Fibroblast of gingiva (primary cell): ENCODE measurements at regions not wholly inside any gene's neighbourhood (a gene's known extent, or its start where the extent isn't known, plus 50 kb on each side); places are given as distances from the start of the nearest gene placed in this dataset.

ENCODE experiments used
- DNase-seq: peaks from one replicate; pipeline ENCODE4 v3.0.0-alpha.2; 2011; ENCODE audit warnings: low read depth

DNA sequence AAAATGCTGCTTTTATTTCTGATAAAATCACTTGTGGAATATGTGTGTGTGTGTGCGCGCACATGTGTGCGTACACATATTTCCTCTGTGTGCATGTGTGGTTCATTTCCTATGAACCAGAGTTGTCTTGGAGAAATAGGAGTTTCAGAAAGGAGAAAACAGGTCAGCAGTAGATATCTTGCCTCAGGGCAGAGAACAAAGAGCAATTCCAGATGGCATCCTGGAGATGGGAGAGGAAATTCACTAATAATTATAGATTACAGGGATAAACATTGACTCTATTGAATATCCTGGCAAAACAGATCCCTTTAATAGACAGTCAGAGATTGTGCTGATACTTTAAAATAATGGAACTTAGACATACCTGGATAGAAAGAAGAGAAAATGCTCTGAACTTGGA, 298.0 kb downstream of the TRIB2 start:
- no peak for DNase-seq

DNA sequence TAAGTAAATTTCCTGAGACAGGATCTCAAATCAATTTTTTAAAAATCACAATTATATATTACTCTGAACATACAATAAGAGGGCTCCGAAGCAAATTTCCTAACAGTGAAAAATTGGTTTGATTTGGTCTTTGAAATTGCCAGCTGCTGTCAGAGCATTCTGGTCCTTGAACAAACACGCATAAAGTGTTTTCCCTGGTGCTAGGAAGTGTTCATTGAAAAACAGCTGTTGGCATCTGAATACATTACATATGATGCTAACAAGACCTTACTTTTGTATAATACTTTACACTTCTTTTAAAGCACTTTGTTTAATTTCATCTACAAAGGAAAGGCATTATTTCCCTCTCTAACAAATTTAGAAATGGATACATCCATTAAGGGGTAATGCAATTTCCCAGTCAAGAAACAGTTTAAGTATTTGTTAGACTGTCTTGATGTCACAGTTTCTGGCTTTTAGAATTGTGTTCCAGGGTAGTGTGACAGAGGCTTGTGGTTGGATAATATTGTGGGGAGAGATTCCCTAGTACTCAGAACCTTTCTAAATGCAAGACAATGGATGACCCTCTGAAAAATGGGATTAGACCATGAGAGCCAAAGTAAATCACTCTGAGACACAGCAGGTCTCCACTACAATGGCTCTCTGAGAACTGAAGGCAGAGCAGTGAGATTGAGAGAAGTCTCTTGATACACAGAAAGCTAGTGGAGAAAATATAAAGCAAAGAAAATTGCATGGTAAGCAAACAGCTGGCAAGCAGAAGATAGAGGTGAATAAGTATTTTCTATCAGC, 299.0 kb downstream of the TRIB2 start:
- no peak for DNase-seq

DNA sequence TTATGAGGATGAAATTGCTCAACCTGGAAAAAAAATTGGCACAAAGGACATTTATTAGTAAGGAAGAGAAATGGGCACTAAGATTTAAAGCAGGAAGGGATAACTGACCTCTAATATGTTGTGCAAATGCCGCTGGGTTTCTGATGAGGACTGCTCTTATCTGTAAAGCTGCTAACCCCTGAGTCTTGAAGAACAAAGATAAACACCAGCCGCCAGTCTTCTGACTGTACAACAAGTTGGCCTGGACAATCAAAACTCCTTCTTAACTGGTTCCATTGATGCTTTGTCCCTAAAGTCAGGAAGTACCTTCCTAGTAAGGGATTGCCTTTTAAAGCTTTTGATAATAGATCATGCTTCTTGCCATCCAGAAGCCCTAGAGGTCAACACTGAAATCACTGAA, 301.8 kb downstream of the TRIB2 start:
- DNase-seq, result no peak

DNA sequence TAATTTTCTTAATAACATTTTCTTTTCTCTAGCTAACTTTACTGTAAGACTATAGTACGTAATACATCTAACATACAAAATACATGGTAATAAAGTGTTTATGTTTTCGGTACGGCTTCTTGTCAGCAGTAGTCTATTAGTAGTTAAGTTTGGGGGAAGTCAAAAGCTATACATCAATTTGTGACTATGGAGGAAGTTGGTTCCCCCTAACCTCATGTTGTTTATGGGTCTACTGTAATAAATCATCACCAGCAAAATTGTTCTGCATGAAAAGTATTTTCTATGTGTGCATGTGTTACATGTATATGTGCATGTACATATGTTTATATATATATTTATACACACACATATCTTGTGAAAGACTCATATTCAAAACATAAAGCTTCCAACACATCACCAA, 303.0 kb downstream of the TRIB2 start:
- DNase-seq, result no peak

DNA sequence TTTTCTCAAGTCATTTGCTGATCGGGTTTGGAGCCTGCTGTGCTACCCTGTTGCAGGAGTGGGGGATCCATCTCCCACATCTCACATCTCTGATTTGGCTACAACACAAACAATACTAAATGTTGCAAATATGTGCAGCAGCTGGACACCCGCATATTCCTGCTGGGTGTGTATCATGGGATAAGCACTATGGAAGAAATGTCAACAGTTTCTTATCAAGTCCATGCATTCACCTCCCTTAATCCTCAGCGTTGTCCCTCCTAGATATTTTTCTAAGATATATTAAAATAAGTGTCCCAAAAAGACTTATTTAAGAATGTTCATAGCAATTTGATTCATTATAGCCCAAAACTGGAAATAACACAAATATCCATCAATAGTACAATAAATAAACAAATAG, 303.7 kb downstream of the TRIB2 start:
- DNase-seq, result no peak

DNA sequence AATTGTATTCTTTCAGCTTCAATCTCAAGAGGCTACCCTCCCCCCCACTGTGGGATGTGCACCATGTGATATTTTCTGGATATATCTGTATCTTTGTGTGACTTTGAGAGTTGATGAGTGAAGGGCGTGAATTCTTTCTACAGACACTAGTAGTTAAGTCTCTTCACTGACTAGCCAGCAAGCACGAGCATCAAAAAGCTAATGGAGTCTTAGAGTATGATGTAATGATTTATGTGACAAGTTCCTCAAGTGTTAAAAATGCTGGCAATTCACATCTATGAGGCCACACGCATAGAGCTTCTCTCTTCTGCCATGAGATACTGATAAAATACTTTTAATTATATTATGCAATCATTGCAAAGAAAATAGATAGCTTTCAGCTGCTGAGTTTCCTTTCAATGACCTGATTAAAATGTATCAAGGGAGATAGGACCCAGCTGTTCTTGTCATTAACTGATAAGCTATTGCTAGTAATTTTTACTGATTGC, 304.8 kb downstream of the TRIB2 start:
- DNase-seq, result no peak

DNA sequence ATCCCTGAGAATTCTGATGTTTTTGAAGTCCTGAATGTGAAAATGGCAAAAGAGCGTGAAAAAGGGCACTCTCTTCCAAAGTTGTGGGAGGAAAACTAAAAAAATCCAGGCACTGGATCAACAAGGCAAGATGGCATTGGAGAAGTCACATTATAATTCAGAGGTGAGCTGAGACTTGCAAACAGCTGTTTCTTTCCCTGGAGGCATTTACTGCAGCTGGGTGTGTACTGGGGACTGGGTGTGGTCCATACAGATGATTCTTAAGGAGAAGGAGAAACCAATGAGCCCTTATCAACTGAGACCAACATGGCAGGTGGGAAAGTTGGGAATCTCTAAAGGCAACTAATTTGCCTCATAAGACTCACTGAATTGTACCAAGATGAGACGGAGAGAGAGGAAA, 313.9 kb downstream of the TRIB2 start:
- DNase-seq, result no peak

DNA sequence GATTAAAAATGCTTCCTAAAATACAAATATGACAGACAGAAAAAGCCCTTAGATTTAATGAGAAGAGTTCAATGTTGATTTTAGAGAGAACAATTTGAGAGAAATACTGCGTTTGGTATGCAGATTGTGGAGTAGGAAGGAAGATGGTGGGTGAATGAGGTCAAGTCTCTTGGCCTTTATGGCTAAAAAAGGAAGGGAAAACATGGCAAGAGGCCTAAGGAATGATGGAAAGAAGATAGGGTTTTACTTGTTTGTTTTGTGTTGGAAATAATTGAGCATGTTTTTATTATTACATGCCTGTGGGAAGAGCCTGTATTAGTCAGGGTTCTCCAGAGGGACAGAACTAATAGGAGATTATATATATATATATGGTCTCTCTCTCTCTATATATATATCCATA, 318.1 kb downstream of the TRIB2 start:
- DNase-seq, result no peak

DNA sequence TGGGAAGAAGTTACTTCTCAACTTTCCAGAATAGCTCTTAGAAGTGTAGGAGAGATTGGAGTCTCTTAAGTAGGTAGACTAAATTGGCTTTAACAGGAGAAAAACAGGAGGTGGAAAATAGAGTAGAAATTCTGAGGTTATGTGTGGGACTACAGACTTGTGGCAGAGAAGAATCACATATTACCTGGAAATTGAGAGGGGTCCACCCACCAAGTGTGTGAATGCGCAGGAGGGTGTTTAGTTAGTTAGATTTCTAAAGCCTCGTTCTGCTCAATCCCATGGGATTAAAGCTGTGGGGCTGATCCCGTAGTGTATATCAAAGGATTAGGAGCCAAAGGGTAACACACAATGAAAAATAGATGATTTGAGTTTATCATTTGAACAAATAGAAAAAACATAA, 319.1 kb downstream of the TRIB2 start:
- no peak for DNase-seq

DNA sequence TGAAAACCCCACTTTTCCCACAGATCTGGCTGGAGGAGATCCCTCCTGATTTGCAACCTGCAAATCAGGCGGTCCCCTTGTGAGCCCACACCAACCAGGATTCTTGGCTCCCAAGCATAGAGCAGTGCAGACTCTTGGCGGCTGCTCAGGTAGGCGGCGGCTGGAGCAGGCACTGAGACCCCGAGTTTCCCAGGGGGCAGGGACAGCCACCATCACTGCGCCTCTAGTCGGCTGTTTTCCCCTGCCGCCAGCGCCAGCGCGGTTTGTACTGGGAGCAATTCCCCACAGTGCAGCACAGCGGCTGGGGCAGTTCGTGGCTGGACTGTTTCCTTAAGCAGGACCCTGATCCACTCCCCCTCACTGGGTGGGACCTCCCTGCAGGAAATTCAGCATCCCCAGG, 323.3 kb downstream of the TRIB2 start:
- no peak for DNase-seq

DNA sequence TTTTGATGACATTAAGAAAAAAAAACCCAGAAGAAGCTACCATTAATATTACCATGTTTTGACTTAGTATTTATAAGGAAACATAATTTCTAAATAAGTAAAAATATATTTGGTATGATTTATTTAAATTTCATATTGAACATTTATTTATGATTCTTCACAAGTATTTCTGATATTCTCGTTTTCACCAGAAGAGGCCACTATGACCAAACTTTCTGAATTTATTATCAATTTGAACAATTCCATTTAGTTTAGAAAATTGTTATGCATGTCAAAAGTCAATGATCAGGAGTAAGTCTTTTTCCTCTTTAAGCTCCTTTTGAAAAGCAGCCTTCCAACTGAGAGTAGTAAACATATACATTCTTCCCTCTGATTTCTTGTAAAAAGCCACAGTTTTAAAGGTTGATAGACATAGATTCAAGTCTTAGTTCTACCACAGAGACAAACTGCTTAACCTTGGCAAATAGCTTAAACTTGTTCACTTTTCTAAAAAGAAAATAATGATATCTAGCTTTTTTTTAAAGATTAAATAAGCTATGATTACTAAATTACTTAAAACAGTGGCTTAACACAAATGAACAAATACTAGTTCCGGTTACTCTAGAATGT, 329.9 kb downstream of the TRIB2 start:
- DNase-seq, result no peak

DNA sequence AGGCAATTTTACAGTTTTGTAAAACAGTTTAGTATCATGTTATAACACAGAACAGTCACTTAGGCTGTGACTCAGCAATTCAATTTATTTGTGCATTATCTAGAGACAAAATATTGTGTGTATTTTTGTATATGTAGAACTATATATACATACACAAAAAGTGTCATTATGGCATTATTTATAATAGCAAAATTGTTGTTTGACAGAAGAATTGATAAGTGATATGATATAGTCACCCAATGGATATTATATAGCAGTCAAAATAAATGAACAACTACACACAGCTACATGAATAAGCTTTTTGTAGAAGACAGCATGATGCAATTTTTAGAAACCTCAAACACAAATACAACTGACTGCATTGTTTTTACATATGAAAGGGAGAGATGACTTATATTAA, 334.0 kb downstream of the TRIB2 start:
- DNase-seq, result peak; percentile 12

DNA sequence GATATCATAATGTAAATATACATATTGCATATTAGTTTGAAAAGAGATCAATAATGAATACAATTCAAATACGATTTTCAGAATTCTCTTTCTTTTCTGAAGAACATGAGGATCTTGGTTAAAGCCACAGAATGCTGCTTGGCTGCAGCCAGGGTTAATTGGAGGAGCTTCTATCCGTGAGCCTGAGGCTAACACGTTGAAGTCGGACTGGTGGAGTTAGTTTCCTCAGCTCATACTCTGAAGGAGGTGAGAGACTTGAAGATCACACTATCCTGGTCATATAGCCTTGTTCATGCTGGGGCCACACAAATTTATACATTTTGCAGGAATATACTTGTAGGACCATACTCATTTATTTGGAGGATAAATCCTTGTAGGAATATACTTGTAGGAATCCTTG, 335.8 kb downstream of the TRIB2 start:
- DNase-seq, result no peak

DNA sequence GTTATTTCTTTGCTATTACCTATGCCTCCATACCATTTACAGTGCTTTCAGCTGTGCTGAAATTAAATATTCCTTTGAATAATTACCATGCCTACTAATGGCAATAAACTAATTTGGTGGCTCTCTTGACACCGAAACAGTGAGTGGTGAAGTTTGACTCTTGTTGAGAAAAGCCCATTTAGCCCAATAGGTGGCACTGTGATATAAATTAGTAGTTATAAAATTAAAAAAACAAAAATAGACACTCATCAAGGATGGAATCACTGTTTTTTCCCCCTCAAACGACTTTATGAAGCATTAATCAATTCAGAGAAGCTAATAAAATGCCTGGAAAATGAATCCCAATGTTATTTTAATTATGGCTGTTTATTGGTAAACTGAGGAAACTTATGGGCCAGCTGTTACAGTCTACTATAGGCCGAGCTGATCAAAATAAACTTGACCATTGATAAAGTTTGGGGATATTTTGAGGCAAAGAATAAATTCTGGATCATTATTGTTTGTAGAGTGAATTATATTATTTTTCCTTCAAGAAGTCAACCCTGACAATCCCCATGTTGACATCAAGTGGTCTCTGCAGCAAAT, 339.6 kb downstream of the TRIB2 start:
- DNase-seq, result peak; percentile 2

DNA sequence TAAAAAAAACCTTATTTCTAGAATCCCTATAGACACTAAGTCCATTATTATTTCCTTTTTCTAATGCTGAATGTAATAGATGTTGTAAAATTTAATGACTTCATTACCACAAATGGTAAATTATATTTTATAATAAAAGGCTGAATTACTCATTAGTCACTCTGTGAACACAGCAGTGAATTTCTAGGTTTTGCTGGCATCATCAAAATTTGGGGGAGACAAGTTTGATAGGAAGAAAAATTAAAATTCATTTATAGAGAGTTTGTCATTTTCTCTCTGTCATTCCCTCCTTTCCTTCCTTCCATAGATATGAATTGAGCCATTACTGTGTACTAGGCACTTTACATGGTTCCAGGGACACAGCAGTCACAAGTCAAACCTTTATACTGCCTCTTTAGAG, 340.9 kb downstream of the TRIB2 start:
- DNase-seq, result no peak

DNA sequence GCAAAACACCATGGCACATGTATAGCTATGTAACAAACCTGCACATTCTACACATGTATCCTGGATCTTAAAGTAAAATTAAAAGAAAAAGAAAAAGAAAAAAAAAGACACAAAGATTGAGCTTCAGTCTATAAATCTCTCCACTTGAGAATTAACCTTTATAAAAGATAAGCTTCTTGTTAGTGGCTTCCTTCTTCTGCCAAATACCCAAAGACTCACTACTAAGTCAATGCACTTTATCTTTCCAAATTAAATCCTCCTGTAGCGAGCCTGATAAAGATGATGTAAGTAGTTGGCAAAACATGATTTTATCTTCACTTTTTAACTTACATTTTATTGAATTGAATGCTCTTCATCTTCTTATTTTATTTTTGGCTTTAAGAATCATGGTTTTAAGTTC, 349.9 kb downstream of the TRIB2 start:
- no peak for DNase-seq

DNA sequence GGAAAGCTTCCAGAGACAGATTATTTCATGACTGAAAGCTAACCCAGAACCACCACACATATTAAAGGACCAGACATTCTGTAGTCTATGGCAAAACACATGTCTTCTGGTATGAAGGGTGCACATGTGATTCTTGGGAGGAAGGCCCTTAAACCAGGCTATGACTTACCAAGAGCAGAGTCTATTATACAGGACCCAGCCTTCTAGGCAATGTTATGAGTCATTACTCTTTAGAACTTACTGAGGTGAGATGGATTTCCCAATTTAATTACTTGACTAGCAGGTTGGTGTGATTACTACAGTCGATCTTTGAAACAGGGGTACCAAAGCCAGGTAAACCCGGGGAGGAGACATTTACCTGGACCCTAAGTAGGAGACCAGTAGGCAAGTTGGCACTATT, 350.8 kb downstream of the TRIB2 start:
- no peak for DNase-seq

DNA sequence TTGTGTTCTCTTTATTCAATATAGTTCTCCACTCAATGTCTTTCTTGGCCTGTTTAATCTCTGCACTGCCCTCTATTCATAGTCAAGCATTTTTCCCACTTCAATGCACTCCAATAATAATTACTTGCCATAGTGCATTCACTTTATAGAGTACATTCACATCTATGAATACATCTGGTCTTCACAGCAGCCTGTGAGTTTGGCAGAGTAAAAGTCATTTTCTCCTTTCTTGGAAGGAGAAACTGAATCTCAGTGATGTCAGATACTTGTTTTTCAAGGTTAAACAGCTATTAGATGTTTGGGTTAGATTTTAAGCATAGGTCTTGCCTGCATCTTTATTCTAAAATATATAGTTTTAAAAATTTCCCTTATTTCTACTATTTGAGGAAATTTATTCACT, 373.2 kb downstream of the TRIB2 start:
- no peak for DNase-seq

DNA sequence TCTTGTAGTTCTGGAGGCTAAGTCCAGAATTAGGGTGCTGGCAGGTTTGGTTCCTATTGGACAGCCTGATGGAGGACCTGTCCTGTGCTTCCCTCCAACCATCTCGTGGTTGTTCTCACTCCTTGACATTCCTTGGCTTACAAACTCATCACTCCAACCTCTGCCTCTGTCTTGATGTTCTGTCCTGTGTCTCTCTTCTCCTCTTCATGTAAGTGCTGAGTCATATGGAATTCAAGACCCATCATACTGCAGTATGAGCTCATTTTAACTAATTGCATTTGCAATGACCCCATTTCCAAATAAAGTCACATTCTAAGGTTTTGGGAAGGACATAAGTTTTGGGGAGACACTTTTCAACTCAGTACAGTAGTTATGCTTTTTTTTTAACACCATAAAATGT, 374.7 kb downstream of the TRIB2 start:
- DNase-seq, result no peak

DNA sequence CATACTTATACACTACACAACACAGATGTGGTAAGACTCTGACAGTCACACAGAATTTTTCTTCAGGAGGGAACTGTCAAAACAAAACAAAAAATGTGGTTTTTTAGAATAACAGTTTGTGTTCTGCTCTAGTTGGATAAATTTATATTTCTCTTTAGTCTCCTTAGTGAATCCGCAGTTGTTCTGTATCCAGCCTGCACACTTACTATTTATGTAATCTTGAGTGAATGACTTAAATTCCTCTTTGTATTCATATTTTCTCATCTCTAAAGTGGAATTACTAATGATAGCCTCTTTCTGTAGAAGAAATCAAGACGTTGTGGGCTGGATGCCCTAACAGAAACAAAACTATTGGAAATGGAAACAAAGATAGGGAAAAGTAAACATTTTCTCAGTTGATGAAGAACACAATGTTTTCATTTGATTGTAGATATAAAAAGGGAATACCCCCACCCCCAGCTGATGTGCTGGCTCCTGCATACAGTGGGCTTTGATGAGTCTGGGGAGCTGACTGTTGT, 375.2 kb downstream of the TRIB2 start:
- no peak for DNase-seq

DNA sequence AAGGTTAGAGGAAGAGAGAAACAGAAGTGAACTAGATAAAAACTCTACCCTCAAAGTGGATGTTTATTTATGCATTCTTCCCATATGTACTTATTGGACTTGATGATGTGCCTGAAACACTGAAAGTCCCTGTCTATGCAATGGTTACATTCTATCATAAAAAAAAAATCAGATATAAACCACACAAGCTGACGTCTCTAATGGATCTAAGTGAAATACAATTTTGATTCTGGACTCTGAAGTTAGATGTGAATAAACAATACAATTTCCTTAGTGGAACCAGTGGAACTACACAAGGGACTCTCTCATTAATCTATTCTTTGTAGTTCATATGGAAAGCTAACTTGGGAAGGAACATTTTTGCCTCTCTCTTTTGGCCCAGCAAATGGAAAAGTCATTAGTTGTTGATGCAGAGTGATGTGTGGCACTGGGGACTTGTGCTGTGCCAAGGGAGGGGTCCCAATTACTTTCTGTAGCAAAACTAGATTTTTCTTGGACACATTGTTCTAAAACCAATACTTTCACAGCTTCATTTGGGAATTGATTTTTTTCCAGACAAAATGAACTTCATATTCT, 376.8 kb downstream of the TRIB2 start:
- DNase-seq, result no peak

DNA sequence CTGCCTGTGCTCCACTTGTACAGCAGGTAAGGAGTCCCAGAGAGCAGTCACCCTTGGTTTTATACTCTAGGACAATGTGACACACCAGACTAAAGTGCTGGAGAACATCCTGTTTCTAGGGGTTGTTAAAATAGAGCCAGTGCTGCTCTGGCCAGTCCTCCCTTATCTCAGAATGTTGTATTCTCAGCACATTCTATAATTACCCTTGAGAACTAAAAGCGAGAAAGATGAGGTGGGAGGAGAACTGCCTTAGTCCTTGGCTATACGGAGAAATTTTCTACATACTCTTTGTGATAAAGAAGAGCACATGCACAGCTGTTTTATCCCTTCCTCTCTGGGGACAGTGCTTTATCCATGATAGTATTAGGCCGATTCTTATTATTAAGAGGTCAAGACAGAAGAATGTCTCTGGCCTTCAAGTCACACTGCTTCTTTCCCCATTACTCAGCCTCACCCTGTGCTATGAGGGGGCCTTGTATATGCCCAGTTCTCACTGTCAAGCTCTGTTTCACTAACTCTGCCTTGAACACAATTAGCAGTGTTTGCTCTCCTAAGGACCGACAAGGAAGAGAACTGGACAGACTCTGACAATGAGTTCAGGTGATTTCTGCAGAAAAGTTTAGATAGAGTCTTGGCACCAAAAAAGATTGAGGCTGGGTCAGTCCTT, 385.8 kb downstream of the TRIB2 start:
- no peak for DNase-seq
